IMR-90 (cell line): ENCODE measurements at regions not wholly inside any gene's neighbourhood (a gene's known extent, or its start where the extent isn't known, plus 50 kb on each side); places are given as distances from the start of the nearest gene placed in this dataset.

Experiments used
- ATAC-seq: fragments of 200-7000 bp; cut with Tn5 transposase; 2 replicates; pipeline ENCODE4 v1.9.1; 2020; ENCODE audit warnings: low read depth, mild to moderate bottlenecking, moderate library complexity
- BruUV-seq: library from RNA; stranded (reverse); fragments of 400-500 nt; replicated peaks from 2 replicates; lab custom pipeline; 2021; lab: Mats Ljungman, UMichigan
- CTCF ChIA-PET: fragments of 300-600 bp; formaldehyde crosslinking; extraction: SDS; loops from one replicate; lab custom pipeline; 2021; ENCODE audit warnings: antibody characterized with exemption; lab: Yijun Ruan, JAX
- POLR2A ChIA-PET: fragments of 300-600 bp; sonication (Branson Sonifier 250); formaldehyde crosslinking; loops from one replicate; lab custom pipeline; 2022; ENCODE audit warnings: antibody characterized with exemption; ENCODE audit not compliant: unreplicated experiment; lab: Charles Lee
- DNase-seq: peaks from one replicate; pipeline ENCODE4 v3.0.0; 2013
- H2AFZ ChIP-seq: replicated peaks from 2 replicates; pipeline ENCODE3; 2013; ENCODE audit warnings: low read length, mild to moderate bottlenecking; ENCODE audit not compliant: poor library complexity
- H2AK5ac ChIP-seq: 2 replicates; pipeline ENCODE4 v1.6.1; 2013; ENCODE audit warnings: low read depth, low read length, inconsistent platforms
- H2AK9ac ChIP-seq: replicated peaks from 2 replicates; pipeline ENCODE3; 2013; ENCODE audit warnings: mild to moderate bottlenecking, low read depth, low read length, moderate library complexity; ENCODE audit not compliant: poor library complexity
- H2BK120ac ChIP-seq: 2 replicates; pipeline ENCODE4 v1.6.1; 2013; ENCODE audit warnings: low read depth, low read length, inconsistent platforms
- H2BK15ac ChIP-seq: 3 replicates; pipeline ENCODE4 v1.6.1; 2013; ENCODE audit warnings: low read depth, low read length, inconsistent platforms
- H2BK20ac ChIP-seq: 2 replicates; pipeline ENCODE4 v1.6.1; 2013; ENCODE audit warnings: low read depth, mild to moderate bottlenecking, inconsistent platforms, low read length, moderate library complexity
- H2BK5ac ChIP-seq: 2 replicates; pipeline ENCODE4 v1.6.1; 2013; ENCODE audit warnings: mild to moderate bottlenecking, low read depth, low read length, inconsistent platforms; ENCODE audit not compliant: poor library complexity, severe bottlenecking
- H3K14ac ChIP-seq: replicated peaks from 2 replicates; pipeline ENCODE4 v1.6.1; 2013; ENCODE audit warnings: low read depth, low read length, inconsistent platforms
- H3K18ac ChIP-seq: 2 replicates; pipeline ENCODE4 v1.6.1; 2013; ENCODE audit warnings: low read depth, low read length, control low read depth
- H3K23ac ChIP-seq: 2 replicates; pipeline ENCODE4 v1.6.1; 2013; ENCODE audit warnings: low read depth, low read length, inconsistent platforms
- H3K27ac ChIP-seq: 2 replicates; pipeline ENCODE4 v1.5.1; 2013; ENCODE audit warnings: mild to moderate bottlenecking, control low read depth, low read length; ENCODE audit not compliant: insufficient read depth
- H3K27me3 ChIP-seq: 2 replicates; pipeline ENCODE4 v1.6.1; 2013; ENCODE audit warnings: low read length; ENCODE audit not compliant: control insufficient read depth, insufficient read depth
- H3K36me3 ChIP-seq: 2 replicates; pipeline ENCODE4 v1.6.1; 2013; ENCODE audit warnings: low read length, mixed read lengths; ENCODE audit not compliant: control insufficient read depth, insufficient read depth
- H3K4ac ChIP-seq: 2 replicates; pipeline ENCODE4 v1.6.1; 2013; ENCODE audit warnings: low read depth, low read length, inconsistent platforms
- H3K4me1 ChIP-seq: 2 replicates; pipeline ENCODE4 v1.6.1; 2013; ENCODE audit warnings: low read length, mixed read lengths; ENCODE audit not compliant: control insufficient read depth, insufficient read depth
- H3K4me2 ChIP-seq: 2 replicates; pipeline ENCODE4 v1.6.1; 2013; ENCODE audit warnings: low read depth, mild to moderate bottlenecking, control low read depth, low read length, moderate library complexity
- H3K4me3 ChIP-seq: 2 replicates; pipeline ENCODE4 v1.5.1; 2013; ENCODE audit warnings: low read depth, mild to moderate bottlenecking, control low read depth, low read length, moderate library complexity; ENCODE audit not compliant: insufficient read depth
- H3K56ac ChIP-seq: 2 replicates; pipeline ENCODE4 v1.6.1; 2013; ENCODE audit warnings: low read length, inconsistent platforms; ENCODE audit not compliant: insufficient read depth; ENCODE audit errors: extremely low read depth
- H3K79me1 ChIP-seq, 2 experiments: 2 replicates each; pipeline ENCODE4 v1.6.1; 2013; ENCODE audit warnings: low read length in 2 of 2, inconsistent platforms in 1 of 2, low read depth in 1 of 2
- H3K9ac ChIP-seq: 2 replicates; pipeline ENCODE4 v1.6.1; 2013; ENCODE audit warnings: low read depth, low read length, control low read depth
- H3K9me1 ChIP-seq: 2 replicates; pipeline ENCODE4 v1.6.1; 2013; ENCODE audit warnings: low read length, inconsistent platforms; ENCODE audit not compliant: insufficient read depth
- H3K9me3 ChIP-seq: 2 replicates; pipeline ENCODE4 v1.6.1; 2013; ENCODE audit warnings: low read length; ENCODE audit not compliant: control insufficient read depth, insufficient read depth
- H4K20me1 ChIP-seq: 2 replicates; pipeline ENCODE4 v1.6.1; 2013; ENCODE audit warnings: low read length, inconsistent platforms; ENCODE audit not compliant: insufficient read depth
- H4K5ac ChIP-seq: 2 replicates; pipeline ENCODE4 v1.6.1; 2013; ENCODE audit warnings: mild to moderate bottlenecking, low read depth, low read length, control low read depth
- H4K8ac ChIP-seq, 2 experiments: 2 replicates each; pipeline ENCODE4 v1.6.1; 2013; ENCODE audit warnings: low read depth in 2 of 2, low read length in 2 of 2, control low read depth in 1 of 2, inconsistent platforms in 1 of 2
- H4K91ac ChIP-seq: 2 replicates; pipeline ENCODE4 v1.6.1; 2013; ENCODE audit warnings: low read depth, low read length, inconsistent platforms; ENCODE audit not compliant: insufficient read depth
- CEBPB ChIP-seq: IDR thresholded peaks from 2 replicates; pipeline ENCODE4 v1.6.1; 2012; ENCODE audit warnings: low read depth, low read length, improper control_type of control experiment
- CHD1 ChIP-seq: IDR thresholded peaks from 2 replicates; pipeline ENCODE4 v1.6.1; 2012; ENCODE audit warnings: low read depth, low read length, improper control_type of control experiment
- WGBS, 2 experiments: methylation state at CpG; one replicate each; pipeline versions ENCODE4 v1.1.5 to v1.1.7; 2013; ENCODE audit warnings: missing lambda C conversion rate in 2 of 2; ENCODE audit not compliant: insufficient read length in 1 of 2; ENCODE audit errors: extremely low coverage in 2 of 2; 5-methylcytosine and 5-hydroxymethylcytosine counted together
- dilution Hi-C: fragments of 300-500 bp; cut with HindIII; formaldehyde crosslinking; loops from one replicate; pipeline ENCODE4 v1.14.3; 2018; ENCODE audit warnings: low sequenced_read_pairs; ENCODE audit not compliant: unreplicated experiment
- in situ Hi-C: fragments of 300-500 bp; cut with MboI; formaldehyde crosslinking; loops from 3 replicates; pipeline ENCODE4 v1.14.3; 2019; ENCODE audit warnings: low sequenced_read_pairs, inconsistent platforms, mixed read lengths
- intact Hi-C: fragments of 100-400 bp; cut with micrococcal nuclease; formaldehyde crosslinking; loops from 2 replicates; pipeline ENCODE4 v1.10.0; 2022

- DNase-seq, result no peak
- TF ChIP-seq CHD1 (no peak), CEBPB (0 out of 2 replicates have a peak, but pooled peaks have one; percentile 21)
- Histone ChIP-seq H3K79me1 (no peaks in the 10 kb centered on the region), H2AK5ac (no peak overlapping the region), H4K91ac (no peak overlapping the region), H3K14ac (no peak overlapping the region), H3K9me3 (peaks cover 2% of the 10 kb centered on the region; the same call in 1 of the 2 replicates), H3K4me2 (no peak overlapping the region), H3K18ac (no peak overlapping the region), H3K27me3 (no peaks in the 10 kb centered on the region), H3K36me3 (no peaks in the 10 kb centered on the region), H2BK15ac (no peak overlapping the region), H3K4me3 (no peak overlapping the region), H4K20me1 (no peaks in the 10 kb centered on the region), H3K4ac (no peak overlapping the region), H3K9ac (no peak overlapping the region), H2AFZ (no peak overlapping the region), H2AK9ac (no peak overlapping the region), H3K27ac (no peak overlapping the region), H2BK5ac (no peak overlapping the region), H3K4me1 (no peaks in the 10 kb centered on the region), H3K56ac (no peak overlapping the region), H3K23ac (no peak overlapping the region), H4K5ac (no peak overlapping the region), H3K9me1 (no peaks in the 10 kb centered on the region), H2BK120ac (no peak overlapping the region), H4K8ac (no peak overlapping the region), H2BK20ac (no peak overlapping the region)
- intact Hi-C loops (no loop called here), dilution Hi-C loops (no loop called here), in situ Hi-C loops (no loop called here)
- BruUV-seq, result no TSS peak
- CTCF ChIA-PET, result no interaction called here
- POLR2A ChIA-PET, result no interaction called here
- ATAC-seq, result no peak
- WGBS, 2 experiments, result no CpG with 5 or more reads among the region's 1 CpG
Observed at GRCh38 chr11:38972220-38972619, 2374.2 kb upstream of the RAG2 start.
